Endothelial cell of umbilical vein (primary cell): ENCODE measurements at regions not wholly inside any gene's neighbourhood (a gene's known extent, or its start where the extent isn't known, plus 50 kb on each side); places are given as distances from the start of the nearest gene placed in this dataset.
A peak's percentile ranks its signal among the peaks of the same experiment; 100 is the strongest.

ENCODE experiments used
- BruUV-seq: library from RNA; stranded (reverse); fragments of 400-500 nt; replicated peaks from 2 replicates; lab custom pipeline; 2021; lab: Mats Ljungman, UMichigan
- CTCF ChIA-PET: fragments of 300-600, 350-600 bp; sonication (Branson Sonifier 250); formaldehyde crosslinking; loops from one replicate; lab custom pipeline; 2021; ENCODE audit warnings: antibody characterized with exemption, inconsistent platforms; lab: Charles Lee
- POLR2A ChIA-PET: fragments of 300-600, 350-600 bp; sonication (Branson Sonifier 250); formaldehyde crosslinking; loops from one replicate; lab custom pipeline; 2021; ENCODE audit warnings: antibody characterized with exemption, inconsistent platforms; lab: Charles Lee
- DNase-seq: peaks from one replicate; pipeline ENCODE4 v3.0.0-alpha.2; 2011; ENCODE audit warnings: low read depth, low spot score
- FAIRE-seq: peaks from 2 replicates; lab custom pipeline; 2011; peaks lifted over from hg19 to GRCh38; lab: Jason Lieb, UNC
- H2AFZ ChIP-seq: 2 replicates; pipeline ENCODE4 v1.6.0; 2012; ENCODE audit warnings: low read depth, low read length, control low read depth, inconsistent platforms
- H3K27ac ChIP-seq: 2 replicates; pipeline ENCODE4 v1.5.1; 2011; ENCODE audit warnings: low read depth, mild to moderate bottlenecking, control low read depth, low read length, moderate library complexity; ENCODE audit not compliant: insufficient read depth
- H3K27me3 ChIP-seq, 2 experiments: 2 replicates each; pipeline versions ENCODE4 v1.6.0 to v1.6.1; 2011; ENCODE audit warnings: low read length in 2 of 2, mixed read lengths in 1 of 2; ENCODE audit not compliant: control insufficient read depth in 2 of 2, insufficient read depth in 2 of 2
- H3K36me3 ChIP-seq, 2 experiments: 2 replicates in 1 of 2; 3 replicates in 1 of 2; pipeline ENCODE4 v1.5.1; 2011; ENCODE audit warnings: low read length in 2 of 2, mild to moderate bottlenecking in 1 of 2, moderate library complexity in 1 of 2; ENCODE audit not compliant: control insufficient read depth in 2 of 2, insufficient read depth in 2 of 2; ENCODE audit errors: extremely low read depth in 1 of 2
- H3K4me1 ChIP-seq: 3 replicates; pipeline ENCODE4 v1.5.1; 2011; ENCODE audit warnings: mild to moderate bottlenecking, low read length; ENCODE audit not compliant: control insufficient read depth, insufficient read depth; ENCODE audit errors: extremely low read depth
- H3K4me2 ChIP-seq: 2 replicates; pipeline ENCODE4 v1.6.1; 2011; ENCODE audit warnings: low read length, control low read depth, mixed read lengths; ENCODE audit not compliant: insufficient read depth
- H3K4me3 ChIP-seq, 3 experiments: fragments of 200-600 bp in 1 of 3; sonication (generic), shearing (Covaris generic) in 1 of 3; replicated peaks in 1 of 3; 2 replicates each; pipeline ENCODE4 v1.5.1; 2011 to 2016; ENCODE audit warnings: control low read depth in 3 of 3, low read length in 3 of 3, mild to moderate bottlenecking in 2 of 3, inconsistent platforms in 1 of 3, low read depth in 1 of 3, moderate library complexity in 1 of 3; ENCODE audit not compliant: insufficient read depth in 1 of 3
- H3K79me2 ChIP-seq: 2 replicates; pipeline ENCODE4 v1.6.0; 2012; ENCODE audit warnings: low read length, inconsistent platforms; ENCODE audit not compliant: control insufficient read depth, insufficient read depth
- H3K9ac ChIP-seq: replicated peaks from 2 replicates; pipeline ENCODE3; 2011; ENCODE audit warnings: low read length, control low read depth; ENCODE audit not compliant: insufficient read depth; ENCODE audit errors: extremely low read depth
- H3K9me1 ChIP-seq: replicated peaks from 3 replicates; pipeline ENCODE4 v1.6.0; 2011; ENCODE audit warnings: mild to moderate bottlenecking, low read length; ENCODE audit not compliant: control insufficient read depth, insufficient read depth; ENCODE audit errors: extremely low read depth
- H3K9me3 ChIP-seq: replicated peaks from 2 replicates; pipeline ENCODE4 v1.5.1; 2012; ENCODE audit warnings: low read length, inconsistent platforms; ENCODE audit not compliant: control insufficient read depth, insufficient read depth
- H4K20me1 ChIP-seq: replicated peaks from 2 replicates; pipeline ENCODE3; 2011; ENCODE audit warnings: mild to moderate bottlenecking, low read length; ENCODE audit not compliant: control insufficient read depth, insufficient read depth; ENCODE audit errors: extremely low read depth
- EZH2 ChIP-seq: IDR thresholded peaks from 2 replicates; pipeline ENCODE4 v1.6.1; 2012; ENCODE audit warnings: borderline replicate concordance, low read depth, mild to moderate bottlenecking, moderate library complexity, low read length, inconsistent platforms; ENCODE audit not compliant: severe bottlenecking
- FOS ChIP-seq: IDR thresholded peaks from 2 replicates; pipeline ENCODE4 v1.6.1; 2011; ENCODE audit warnings: mild to moderate bottlenecking, low read length, moderate library complexity, borderline replicate concordance; ENCODE audit not compliant: insufficient read depth
- GATA2 ChIP-seq: IDR thresholded peaks from 2 replicates; pipeline ENCODE4 v1.7.0; 2011; ENCODE audit warnings: low read depth, mild to moderate bottlenecking, moderate library complexity, mixed read lengths, low read length; ENCODE audit not compliant: insufficient read length, insufficient read depth
- JUN ChIP-seq: IDR thresholded peaks from 2 replicates; pipeline ENCODE4 v1.6.1; 2011; ENCODE audit warnings: borderline replicate concordance, low read depth; ENCODE audit not compliant: insufficient read length, insufficient read depth
- MYC ChIP-seq: IDR thresholded peaks from one replicate; pipeline ENCODE4 v1.6.1; 2011; ENCODE audit warnings: mild to moderate bottlenecking, low read depth, low read length
- POLR2A ChIP-seq: IDR thresholded peaks from 2 replicates; pipeline ENCODE4 v1.6.1; 2012; ENCODE audit warnings: low read depth, mild to moderate bottlenecking, control low read depth, low read length
- POLR2AphosphoS5 ChIP-seq: IDR thresholded peaks from 2 replicates; pipeline ENCODE4 v1.6.1; 2012; ENCODE audit warnings: low read depth, mild to moderate bottlenecking, control low read depth, low read length, moderate library complexity; ENCODE audit not compliant: insufficient read depth
- dilution Hi-C: fragments of 300-500 bp; cut with MboI; formaldehyde crosslinking; loops from one replicate; pipeline ENCODE4 v1.15.0; 2019; ENCODE audit warnings: low sequenced_read_pairs; ENCODE audit not compliant: extremely low pct_ligation_motif_present
- intact Hi-C: fragments of 100-400 bp; cut with micrococcal nuclease; formaldehyde crosslinking; loops from one replicate; pipeline ENCODE4 v1.10.0; 2022
- TF ChIP-seq, protein P1 (sequence below), 2 donors: IDR thresholded peaks; 1 replicate in 1 of 2; 2 replicates in 1 of 2; pipeline ENCODE4 v1.5.1; 2011; ENCODE audit warnings: low read length in 2 of 2, mild to moderate bottlenecking in 2 of 2, moderate library complexity in 2 of 2, control low read depth in 1 of 2, inconsistent platforms in 1 of 2, low read depth in 1 of 2; ENCODE audit not compliant: insufficient read depth in 1 of 2; ENCODE audit errors: extremely low read depth in 1 of 2
- TF ChIP-seq, protein P2 (sequence below): IDR thresholded peaks from 2 replicates; pipeline ENCODE4 v1.6.1; 2011; ENCODE audit not compliant: insufficient read depth, insufficient read length

DNA sequence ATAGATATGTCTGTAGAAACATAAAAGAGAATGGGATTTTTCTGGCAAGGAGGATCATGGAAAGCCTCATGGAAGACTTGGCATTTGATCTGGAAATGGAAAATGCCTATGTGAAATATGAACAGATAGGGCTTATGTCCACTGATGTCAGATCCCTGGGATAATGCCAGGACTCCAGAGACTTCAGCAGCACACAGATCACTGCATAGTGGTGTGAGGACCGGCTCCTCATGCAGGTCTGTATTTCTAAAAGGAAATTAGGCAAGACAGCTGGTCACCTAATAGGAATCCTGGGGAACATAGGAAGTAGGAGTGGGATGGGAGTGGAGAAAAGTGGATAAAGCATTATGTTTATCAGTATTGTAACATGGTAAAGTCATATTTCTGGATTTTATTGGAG, 56.8 kb upstream of the IPO9 start:
- no peak overlapping the region for H3K9ac ChIP-seq
- H3K79me2 ChIP-seq: peaks cover 56% of the 10 kb centered on the region
- DNase-seq (no peak), FAIRE-seq (no peak)
- no peak overlapping the region for H2AFZ ChIP-seq
- no peaks in the 10 kb centered on the region for H4K20me1 ChIP-seq
- H3K27ac ChIP-seq: peak overlapping the region; percentile 7
- H3K36me3 ChIP-seq: peaks cover 0 to 2% of the 10 kb centered on the region in 2 experiments
- TF ChIP-seq, protein P1, sequence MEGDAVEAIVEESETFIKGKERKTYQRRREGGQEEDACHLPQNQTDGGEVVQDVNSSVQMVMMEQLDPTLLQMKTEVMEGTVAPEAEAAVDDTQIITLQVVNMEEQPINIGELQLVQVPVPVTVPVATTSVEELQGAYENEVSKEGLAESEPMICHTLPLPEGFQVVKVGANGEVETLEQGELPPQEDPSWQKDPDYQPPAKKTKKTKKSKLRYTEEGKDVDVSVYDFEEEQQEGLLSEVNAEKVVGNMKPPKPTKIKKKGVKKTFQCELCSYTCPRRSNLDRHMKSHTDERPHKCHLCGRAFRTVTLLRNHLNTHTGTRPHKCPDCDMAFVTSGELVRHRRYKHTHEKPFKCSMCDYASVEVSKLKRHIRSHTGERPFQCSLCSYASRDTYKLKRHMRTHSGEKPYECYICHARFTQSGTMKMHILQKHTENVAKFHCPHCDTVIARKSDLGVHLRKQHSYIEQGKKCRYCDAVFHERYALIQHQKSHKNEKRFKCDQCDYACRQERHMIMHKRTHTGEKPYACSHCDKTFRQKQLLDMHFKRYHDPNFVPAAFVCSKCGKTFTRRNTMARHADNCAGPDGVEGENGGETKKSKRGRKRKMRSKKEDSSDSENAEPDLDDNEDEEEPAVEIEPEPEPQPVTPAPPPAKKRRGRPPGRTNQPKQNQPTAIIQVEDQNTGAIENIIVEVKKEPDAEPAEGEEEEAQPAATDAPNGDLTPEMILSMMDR (IDR thresholded peaks at IDR 0.05; ENCODE audit: extremely low read depth in 1 of 2, insufficient read depth in 1 of 2, low read depth in 1 of 2, low read length in 2 of 2): no peak
- TF ChIP-seq, protein P2, sequence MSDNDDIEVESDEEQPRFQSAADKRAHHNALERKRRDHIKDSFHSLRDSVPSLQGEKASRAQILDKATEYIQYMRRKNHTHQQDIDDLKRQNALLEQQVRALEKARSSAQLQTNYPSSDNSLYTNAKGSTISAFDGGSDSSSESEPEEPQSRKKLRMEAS: no peak
- TF ChIP-seq MYC (no peak), POLR2A (no peak), GATA2 (no peak)
- dilution Hi-C loops: no loop called here
- H3K4me2 ChIP-seq: no peak overlapping the region
- no TSS peak for BruUV-seq
- no peaks in the 10 kb centered on the region for H3K27me3 ChIP-seq
- intact Hi-C loops: loop anchor here (2.0 kb wide), 2 partner anchors 19 to 21 kb away; no protein-coding TSS in a partner anchor
- H3K4me1 ChIP-seq: peaks cover 40% of the 10 kb centered on the region
- POLR2A ChIA-PET: no interaction called here
- H3K4me3 ChIP-seq: no peak overlapping the region
- H3K9me1 ChIP-seq: no peaks in the 10 kb centered on the region
- CTCF ChIA-PET: interaction anchor here (1.4 kb wide), 1 partner anchor 23 kb away, joined by 3 read pairs; no protein-coding TSS in a partner anchor
- H3K9me3 ChIP-seq: no peaks in the 10 kb centered on the region

DNA sequence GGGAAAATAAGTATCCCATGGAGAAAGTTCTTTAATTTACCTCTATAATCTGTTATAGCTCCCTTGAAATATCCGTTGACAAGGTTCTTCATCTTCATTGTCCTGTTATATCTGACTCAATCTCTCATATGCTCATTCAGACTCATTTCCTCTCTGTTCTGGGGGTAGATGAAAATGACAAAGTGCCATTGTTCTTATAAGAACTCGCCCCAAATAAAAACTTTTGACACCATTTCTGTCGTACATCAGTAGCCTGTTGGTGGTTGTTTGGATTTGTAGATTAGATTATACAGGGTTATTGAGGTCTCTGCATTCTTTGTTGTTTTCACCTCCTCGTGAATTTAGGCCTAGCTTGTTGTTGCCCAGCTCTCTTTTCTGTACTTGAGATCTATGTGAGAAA, 55.2 kb upstream of the IPO9 start:
- peak; percentile 77 for DNase-seq
- peak; percentile 80 for FAIRE-seq
- Histone ChIP-seq H3K79me2 (peaks cover 58% of the 10 kb centered on the region), H4K20me1 (no peaks in the 10 kb centered on the region), H3K27me3 (no peaks in the 10 kb centered on the region), H3K9me1 (no peaks in the 10 kb centered on the region), H3K36me3 (no peaks in the 10 kb centered on the region), H3K4me2 (peak overlapping the region; percentile 62), H3K27ac (peak overlapping the region; percentile 70), H3K4me3 (no peak overlapping the region), H3K9me3 (no peaks in the 10 kb centered on the region), H3K4me1 (peaks cover 50% of the 10 kb centered on the region), H2AFZ (no peak overlapping the region), H3K9ac (peak overlapping the region; percentile 44)
- no TSS peak for BruUV-seq
- dilution Hi-C loops (no loop called here), intact Hi-C loops (loop anchor here (2.0 kb wide), 2 partner anchors 17 to 23 kb away; no protein-coding TSS in a partner anchor)
- POLR2A ChIA-PET: interaction anchor here (0.7 to 1.5 kb wide), 5 partner anchors 10 to 34 kb away, joined by 3 to 5 read pairs (median 4); no protein-coding TSS in a partner anchor
- CTCF ChIA-PET: interaction anchor here (0.7 to 2.1 kb wide), 13 partner anchors 10 to 243 kb away, joined by 3 to 12 read pairs (median 4); no protein-coding TSS in a partner anchor
- TF ChIP-seq MYC: no peak
- TF ChIP-seq GATA2: peak; percentile 87
- peak; percentile 84 for TF ChIP-seq FOS
- TF ChIP-seq POLR2AphosphoS5: peak; percentile 60
- TF ChIP-seq, protein P1 (IDR thresholded peaks at IDR 0.05; ENCODE audit: extremely low read depth in 1 of 2, insufficient read depth in 1 of 2, low read depth in 1 of 2, low read length in 2 of 2): no peak
- peak; percentile 72 for TF ChIP-seq JUN
- no peak for TF ChIP-seq EZH2
- TF ChIP-seq, protein P2: no peak
- TF ChIP-seq POLR2A: peak; percentile 38
